Esophagus squamous epithelium (tissue), 5 donors: ENCODE measurements at regions not wholly inside any gene's neighbourhood (a gene's known extent, or its start where the extent isn't known, plus 50 kb on each side); places are given as distances from the start of the nearest gene placed in this dataset.
"Not testable (repeated sequence)": the region's sequence is repeated elsewhere in the genome, so short reads cannot be mapped to it uniquely, and the experiment has no call there.

Experiments
- DNase-seq: peaks from one replicate; lab custom pipeline; 2025; lab: John Stamatoyannopoulos, UW
- H3K27ac ChIP-seq, 4 donors: fragments of 200-600 bp; sonication (generic); one replicate each; pipeline ENCODE4 v1.5.1; 2016 to 2019; ENCODE audit warnings: mild to moderate bottlenecking in 1 of 4
- H3K27me3 ChIP-seq, 4 donors: fragments of 200-600 bp; sonication (generic); 1 replicate in 3 of 4; 2 replicates in 1 of 4; pipeline versions ENCODE4 v1.5.1 to v1.6.0; 2017 to 2021; ENCODE audit warnings: antibody characterized with exemption in 1 of 4
- H3K36me3 ChIP-seq, 3 donors: fragments of 200-600 bp; sonication (generic); one replicate each; pipeline ENCODE4 v1.5.1; 2016 to 2019
- H3K4me1 ChIP-seq, 3 donors: fragments of 200-600 bp; sonication (generic); one replicate each; pipeline ENCODE4 v1.5.1; 2017 to 2019
- H3K4me3 ChIP-seq, 4 donors: fragments of 200-600 bp; sonication (generic); 1 replicate in 3 of 4; 2 replicates in 1 of 4; pipeline ENCODE4 v1.5.1; 2016 to 2019; ENCODE audit warnings: mild to moderate bottlenecking in 2 of 4, moderate library complexity in 1 of 4
- H3K9me3 ChIP-seq, 3 donors: fragments of 200-600 bp; sonication (generic); one replicate each; pipeline ENCODE4 v1.5.1; 2016 to 2019
- CTCF ChIP-seq, 6 experiments: fragments of 450-650 bp in 4 of 6; fragments of 200-600 bp in 2 of 6; sonication (generic) in 2 of 6; IDR thresholded peaks; one replicate each; pipeline ENCODE4 v1.5.1; 2016 to 2019; ENCODE audit warnings: antibody characterized with exemption in 6 of 6, mild to moderate bottlenecking in 4 of 6, moderate library complexity in 4 of 6
- POLR2A ChIP-seq, 4 donors: fragments of 450-650 bp; IDR thresholded peaks; one replicate each; pipeline ENCODE4 v1.6.1; 2017; ENCODE audit warnings: antibody characterized with exemption in 4 of 4, mild to moderate bottlenecking in 4 of 4, moderate library complexity in 3 of 4
- WGBS, 2 donors: methylation state at CpG; one replicate each; pipeline ENCODE4 v1.1.5; 2018; 5-methylcytosine and 5-hydroxymethylcytosine counted together
- intact Hi-C: fragments of 100-400 bp; cut with DNase I; formaldehyde crosslinking; loops from one replicate; pipeline ENCODE4 v1.15.0; 2022
- donor health status: DM: yes; HTN: yes; CAD: no.

- H3K27me3 ChIP-seq, result no peaks in the 10 kb centered on the region
- H3K9me3 ChIP-seq, result no peaks in the 10 kb centered on the region
- TF ChIP-seq CTCF (IDR thresholded peaks at IDR 0.05), result no peak
- TF ChIP-seq POLR2A (IDR thresholded peaks at IDR 0.05), result no peak
- H3K4me3 ChIP-seq, result no peak overlapping the region
- H3K36me3 ChIP-seq, result no peaks in the 10 kb centered on the region
- no peaks in the 10 kb centered on the region for H3K4me1 ChIP-seq
- DNase-seq, result no peak
- 84 to 100% methylated on average over 3 of the region's 3 CpGs for WGBS, 2 donors
- intact Hi-C loops, result no loop called here
- no peak overlapping the region for H3K27ac ChIP-seq
These were observed 356.6 kb downstream of the GUCY2F start for GRCh38 chrX:109125304-109125703.

GRCh38 chrX:109089359-109089758 is 353.0 kb upstream of the IRS4 start:
- TF ChIP-seq CTCF (IDR thresholded peaks at IDR 0.05), result no peak
- Histone ChIP-seq H3K4me3 (no peak overlapping the region), H3K27me3 (no peaks in the 10 kb centered on the region), H3K9me3 (peaks cover 0 to 7% (median 0%) of the 10 kb centered on the region in 3 donors), H3K36me3 (no peaks in the 10 kb centered on the region), H3K27ac (no peak overlapping the region), H3K4me1 (no peaks in the 10 kb centered on the region)
- DNase-seq, result no peak
- intact Hi-C loops, result no loop called here
- 83 to 100% methylated on average over 1 to 2 of the region's 4 CpGs for WGBS, 2 donors

- TF ChIP-seq POLR2A (IDR thresholded peaks at IDR 0.05) (no peak), CTCF (IDR thresholded peaks at IDR 0.05) (no peak)
- no peaks in the 10 kb centered on the region for H3K4me1 ChIP-seq
- DNase-seq, result no peak
- intact Hi-C loops, result no loop called here
- no peak overlapping the region for H3K4me3 ChIP-seq
- no peaks in the 10 kb centered on the region for H3K9me3 ChIP-seq
- H3K36me3 ChIP-seq, result no peaks in the 10 kb centered on the region
- no peaks in the 10 kb centered on the region for H3K27me3 ChIP-seq
- WGBS, 2 donors, result no CpG with 5 or more reads among the region's 1 CpG
- no peak overlapping the region for H3K27ac ChIP-seq
These were observed 341.4 kb upstream of the IRS4 start for GRCh38 chrX:109077788-109078187.

GRCh38 chrX:109054181-109054581 is 317.8 kb upstream of the IRS4 start:
- H3K4me1 ChIP-seq, H3K27me3 ChIP-seq, H3K4me3 ChIP-seq, H3K27ac ChIP-seq, intact Hi-C loops, H3K9me3 ChIP-seq, DNase-seq, H3K36me3 ChIP-seq: not testable (repeated sequence)
- WGBS, 2 donors, result 85 to 89% methylated on average over 5 to 17 of the region's 27 CpGs

GRCh38 chrX:109049903-109050302 is 313.5 kb upstream of the IRS4 start:
- Histone ChIP-seq H3K36me3 (no peaks in the 10 kb centered on the region), H3K9me3 (no peaks in the 10 kb centered on the region), H3K4me1 (no peaks in the 10 kb centered on the region), H3K4me3 (no peak overlapping the region), H3K27me3 (no peaks in the 10 kb centered on the region), H3K27ac (no peak overlapping the region)
- intact Hi-C loops, result no loop called here
- 21 to 47% methylated on average over 2 of the region's 2 CpGs for WGBS, 2 donors
- TF ChIP-seq POLR2A (IDR thresholded peaks at IDR 0.05) (no peak), CTCF (IDR thresholded peaks at IDR 0.05) (no peak)
- DNase-seq, result no peak

GRCh38 chrX:109049416-109049815 is 313.1 kb upstream of the IRS4 start:
- no peaks in the 10 kb centered on the region for H3K27me3 ChIP-seq
- DNase-seq, result no peak
- no peaks in the 10 kb centered on the region for H3K36me3 ChIP-seq
- TF ChIP-seq POLR2A (IDR thresholded peaks at IDR 0.05), result no peak
- TF ChIP-seq CTCF (IDR thresholded peaks at IDR 0.05), result no peak
- no peak overlapping the region for H3K27ac ChIP-seq
- 28 to 38% methylated on average over 2 of the region's 2 CpGs for WGBS, 2 donors
- no peaks in the 10 kb centered on the region for H3K4me1 ChIP-seq
- intact Hi-C loops, result no loop called here
- no peaks in the 10 kb centered on the region for H3K9me3 ChIP-seq
- no peak overlapping the region for H3K4me3 ChIP-seq
